ENCODE measurements at regions not wholly inside any gene's neighbourhood (a gene's known extent, or its start where the extent isn't known, plus 50 kb on each side); places are given as distances from the start of the nearest gene placed in this dataset.
A peak's percentile ranks its signal among the peaks of the same experiment; 100 is the strongest.

- intact Hi-C loops (cut with DNase I) = no loop called here
- DNase-seq = no peak
Observed at GRCh38 chr6:147621263-147621662, 112.8 kb downstream of the SAMD5 start.

GRCh38 chr6:147621961-147622360 lies 113.5 kb downstream of the SAMD5 start:
- no peak for DNase-seq
- intact Hi-C loops (cut with DNase I) = no loop called here

- intact Hi-C loops (cut with DNase I) = no loop called here
Observed at GRCh38 chr6:147624946-147625515, 116.5 kb downstream of the SAMD5 start.

GRCh38 chr6:147625946-147626345 lies 117.5 kb downstream of the SAMD5 start:
- no peak for DNase-seq
- intact Hi-C loops (cut with DNase I) = no loop called here

More at GRCh38 chr6:147624946-147625515, 116.5 kb downstream of the SAMD5 start:
- no peak for DNase-seq

GRCh38 chr6:147627411-147627810 lies 118.9 kb downstream of the SAMD5 start:
- DNase-seq = no peak
- intact Hi-C loops (cut with DNase I) = no loop called here

- intact Hi-C loops (cut with DNase I) = no loop called here
- DNase-seq = no peak
Observed at GRCh38 chr6:147633191-147633590, 124.7 kb downstream of the SAMD5 start.

GRCh38 chr6:147637620-147638195 lies 129.2 kb downstream of the SAMD5 start:
- no peak for DNase-seq
- intact Hi-C loops (cut with DNase I) = no loop called here

- intact Hi-C loops (cut with DNase I) = no loop called here
- DNase-seq = no peak
Observed at GRCh38 chr6:147639279-147639678, 130.8 kb downstream of the SAMD5 start.

- no peak for DNase-seq
- intact Hi-C loops (cut with DNase I) = no loop called here
Observed at GRCh38 chr6:147640606-147641005, 132.1 kb downstream of the SAMD5 start.

- intact Hi-C loops (cut with DNase I) = no loop called here
- DNase-seq = no peak
Observed at GRCh38 chr6:147641511-147641910, 133.0 kb downstream of the SAMD5 start.

- intact Hi-C loops (cut with DNase I) = no loop called here
- no peak for DNase-seq
Observed at GRCh38 chr6:147642458-147642857, 134.0 kb downstream of the SAMD5 start.

GRCh38 chr6:147643341-147644200 lies 135.1 kb downstream of the SAMD5 start:
- intact Hi-C loops (cut with DNase I) = no loop called here
- no peak for DNase-seq

- intact Hi-C loops (cut with DNase I) = no loop called here
- no peak for DNase-seq
Observed at GRCh38 chr6:147648916-147649315, 140.4 kb downstream of the SAMD5 start.

- intact Hi-C loops (cut with DNase I) = loop anchor here (10.0 kb wide), 1 partner anchor 147 kb away; the partner anchor contains the start of gene SAMD5
- DNase-seq = no peak
Observed at GRCh38 chr6:147651249-147652063, 143.0 kb downstream of the SAMD5 start.

GRCh38 chr6:147653631-147654030 lies 145.1 kb downstream of the SAMD5 start:
- no peak for DNase-seq
- intact Hi-C loops (cut with DNase I) = loop anchor here (10.0 kb wide), 1 partner anchor 149 kb away; the partner anchor contains the start of gene SAMD5

- no peak for DNase-seq
- intact Hi-C loops (cut with DNase I) = loop anchor here (10.0 kb wide), 1 partner anchor 149 kb away; the partner anchor contains the start of gene SAMD5
Observed at GRCh38 chr6:147654103-147654845, 145.8 kb downstream of the SAMD5 start.

- intact Hi-C loops (cut with DNase I) = no loop called here
- peak in 1 of 10 donors; percentile 19 for DNase-seq
Observed at GRCh38 chr6:147660334-147661311, 152.1 kb downstream of the SAMD5 start.

- intact Hi-C loops (cut with DNase I) = no loop called here
- no peak for DNase-seq
Observed at GRCh38 chr6:147662646-147663045, 154.2 kb downstream of the SAMD5 start.

- no peak for DNase-seq
- intact Hi-C loops (cut with DNase I) = no loop called here
Observed at GRCh38 chr6:147664092-147664491, 155.6 kb downstream of the SAMD5 start.

Measured in posterior cingulate gyrus (tissue), 11 donors.